Activated CD4-positive, alpha-beta T cell treated with anti-CD3 and anti-CD28 coated beads for 24 hours (primary cell): ENCODE measurements at regions not wholly inside any gene's neighbourhood (a gene's known extent, or its start where the extent isn't known, plus 50 kb on each side); places are given as distances from the start of the nearest gene placed in this dataset.
"Not testable (repeated sequence)": the region's sequence is repeated elsewhere in the genome, so short reads cannot be mapped to it uniquely, and the experiment has no call there.

Experiments
- DNase-seq, 2 donors: peaks; one replicate each; pipeline ENCODE4 v3.0.0-alpha.2; 2020; ENCODE audit warnings: low read depth in 2 of 2

DNA sequence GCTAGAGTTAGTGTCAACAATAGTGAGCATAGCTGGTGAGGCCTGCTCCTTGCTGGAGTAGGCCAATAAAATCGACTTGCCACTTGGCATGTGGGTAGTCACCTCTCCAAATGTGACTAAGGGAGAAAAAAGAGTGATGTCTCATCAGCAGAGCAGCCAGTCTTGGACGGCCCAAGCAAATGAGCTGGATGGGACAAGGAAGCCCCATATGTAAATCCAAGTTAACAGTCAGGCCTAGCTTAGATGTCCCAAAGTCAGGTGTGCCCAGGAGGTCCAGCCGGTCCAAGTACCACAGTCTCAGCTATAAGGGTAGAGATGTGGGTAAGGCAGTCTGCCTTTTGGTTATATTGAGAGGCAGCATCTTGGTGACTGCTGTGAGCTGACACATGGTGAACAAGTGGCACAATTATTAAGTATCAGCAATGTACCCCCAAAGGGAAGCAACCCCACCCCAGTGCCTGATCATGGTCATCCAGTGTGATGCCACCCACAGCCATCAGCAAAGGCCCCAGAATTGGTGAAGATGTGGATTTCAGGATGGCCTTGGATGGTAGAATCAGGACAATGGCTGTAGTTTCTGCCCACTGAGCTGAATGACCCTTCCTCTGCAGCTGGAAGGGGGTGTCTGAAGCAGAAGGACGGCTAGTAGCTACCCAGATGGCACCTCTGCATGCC is 83.4 kb downstream of the TNFRSF13B start:
- DNase-seq = no peak

DNA sequence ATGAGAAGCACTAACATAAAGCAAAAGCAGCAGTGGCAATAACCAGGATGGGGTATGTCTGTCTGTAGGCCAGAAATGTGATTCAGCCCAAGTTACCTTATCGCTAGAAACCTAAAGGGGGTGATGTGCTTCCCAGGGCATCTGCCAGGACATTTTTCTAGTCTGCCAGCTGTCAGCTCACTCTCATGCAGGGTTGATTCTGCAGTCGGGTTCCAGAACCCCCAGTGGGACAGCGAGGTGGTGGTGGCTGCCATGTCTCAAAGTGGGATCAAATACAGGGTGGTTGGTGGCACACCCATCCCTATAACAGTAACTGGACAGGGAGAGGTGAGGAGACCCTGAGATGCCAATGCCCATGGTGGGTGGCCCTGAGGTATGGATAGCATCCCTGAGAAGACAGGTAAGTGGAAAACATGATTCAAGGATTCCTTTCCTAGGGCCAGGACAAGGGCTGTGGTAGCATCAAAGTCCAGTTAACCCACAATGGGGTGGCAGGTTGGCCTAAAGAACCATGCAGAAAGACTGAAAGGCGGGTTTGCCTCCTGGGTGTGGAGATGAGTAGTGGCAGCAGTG is 84.3 kb downstream of the TNFRSF13B start:
- DNase-seq = no peak

DNA sequence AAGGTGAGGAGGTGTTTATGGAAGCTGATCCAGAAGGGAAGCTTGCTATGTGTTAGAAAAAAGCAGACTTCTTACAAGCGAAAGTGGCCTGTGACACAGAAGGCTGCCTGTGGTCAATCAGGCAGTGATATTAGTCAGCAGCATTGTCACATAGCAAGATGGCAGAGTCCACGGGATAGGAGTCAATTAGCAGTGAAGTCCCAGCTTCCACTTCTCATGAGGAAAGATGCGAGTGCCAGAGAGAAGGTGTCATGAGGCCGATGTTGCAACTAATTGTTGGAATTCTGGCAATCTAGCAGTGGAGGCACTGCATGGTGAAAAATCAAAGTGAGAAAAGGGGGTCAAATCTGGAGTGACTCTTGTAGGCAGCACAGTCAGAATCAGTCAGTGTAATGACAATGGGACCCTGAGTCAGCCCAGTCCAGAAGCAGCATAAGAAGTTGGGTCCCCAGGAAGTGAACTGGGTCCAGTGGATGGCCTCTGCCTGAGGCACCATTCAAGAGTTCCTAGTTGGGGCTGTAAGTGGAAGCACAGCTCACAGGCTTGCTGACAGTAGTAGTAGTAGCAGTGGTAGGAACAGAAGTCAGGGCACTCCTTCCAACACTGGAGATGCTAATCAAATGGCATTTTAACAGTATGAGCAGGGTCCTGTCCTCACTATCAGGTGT is 85.1 kb downstream of the TNFRSF13B start:
- no peak for DNase-seq

DNA sequence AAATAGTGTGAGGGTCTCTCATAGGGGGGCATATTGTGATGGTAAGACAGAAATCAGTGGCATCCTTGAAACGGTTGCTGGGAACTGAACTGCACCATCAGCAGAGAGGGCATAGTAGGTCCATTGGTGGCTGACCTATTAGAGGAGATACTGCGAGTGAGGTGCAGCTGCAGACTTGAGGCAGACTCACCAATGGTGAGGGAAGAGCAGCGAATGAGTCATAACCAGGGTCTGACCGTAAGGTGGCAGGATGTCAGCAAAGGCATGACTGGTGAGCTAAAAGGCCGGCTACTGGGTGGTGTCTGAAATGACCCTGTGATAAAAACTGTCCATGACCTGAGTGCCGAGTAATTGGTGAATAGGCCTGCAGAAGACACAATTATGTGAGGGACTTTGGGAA is 86.7 kb downstream of the TNFRSF13B start:
- DNase-seq = not testable (repeated sequence)

DNA sequence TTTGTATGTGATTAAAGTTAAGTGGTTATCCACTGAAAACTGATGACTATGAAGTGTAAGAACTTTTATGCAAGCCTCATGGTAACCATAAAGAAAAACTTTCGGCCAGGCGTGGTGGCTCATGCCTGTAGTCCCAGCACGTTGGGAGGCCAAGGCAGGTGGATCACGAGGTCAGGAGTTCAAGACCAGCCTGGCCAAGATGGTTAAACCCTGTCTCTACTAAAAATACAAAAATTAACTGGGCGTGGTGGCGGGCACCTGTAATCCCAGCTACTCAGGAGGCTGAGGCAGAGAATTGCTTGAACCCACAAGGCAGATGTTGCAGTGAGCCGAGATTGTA is 89.0 kb downstream of the TNFRSF13B start:
- DNase-seq = not testable (repeated sequence)

DNA sequence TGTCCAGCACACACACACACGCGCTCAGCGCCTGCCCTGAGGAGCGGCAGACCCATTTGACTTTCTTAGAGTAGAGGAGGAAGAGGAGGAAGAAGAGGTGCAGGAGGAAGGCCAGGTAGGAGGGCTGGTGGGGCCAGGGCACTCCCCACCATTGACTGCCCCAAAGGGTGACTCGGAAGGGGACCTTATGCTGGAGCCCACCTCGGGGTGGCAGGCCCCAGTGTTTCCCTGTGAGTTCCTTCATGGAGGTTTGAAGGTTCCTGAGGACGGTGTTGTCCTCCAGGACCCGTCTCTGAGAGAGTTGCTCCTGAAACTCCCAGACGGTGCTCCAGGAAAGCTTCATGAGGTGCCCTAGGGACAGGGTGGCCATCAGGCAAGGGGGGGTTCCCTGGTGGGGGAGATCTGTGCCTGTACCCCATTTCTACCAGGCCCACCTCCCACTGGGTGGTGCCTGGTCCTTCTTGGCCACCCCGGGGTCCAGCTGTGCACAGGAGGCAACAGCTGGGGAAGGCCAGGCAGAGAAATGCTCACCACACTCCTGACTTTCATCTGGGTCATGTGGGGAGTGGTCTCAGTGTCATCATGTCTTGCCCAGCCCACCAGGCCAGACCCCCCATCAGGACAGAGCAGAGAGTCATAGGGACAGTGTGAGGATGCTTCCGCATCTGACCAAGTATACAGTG is 89.5 kb downstream of the TNFRSF13B start:
- no peak for DNase-seq

DNA sequence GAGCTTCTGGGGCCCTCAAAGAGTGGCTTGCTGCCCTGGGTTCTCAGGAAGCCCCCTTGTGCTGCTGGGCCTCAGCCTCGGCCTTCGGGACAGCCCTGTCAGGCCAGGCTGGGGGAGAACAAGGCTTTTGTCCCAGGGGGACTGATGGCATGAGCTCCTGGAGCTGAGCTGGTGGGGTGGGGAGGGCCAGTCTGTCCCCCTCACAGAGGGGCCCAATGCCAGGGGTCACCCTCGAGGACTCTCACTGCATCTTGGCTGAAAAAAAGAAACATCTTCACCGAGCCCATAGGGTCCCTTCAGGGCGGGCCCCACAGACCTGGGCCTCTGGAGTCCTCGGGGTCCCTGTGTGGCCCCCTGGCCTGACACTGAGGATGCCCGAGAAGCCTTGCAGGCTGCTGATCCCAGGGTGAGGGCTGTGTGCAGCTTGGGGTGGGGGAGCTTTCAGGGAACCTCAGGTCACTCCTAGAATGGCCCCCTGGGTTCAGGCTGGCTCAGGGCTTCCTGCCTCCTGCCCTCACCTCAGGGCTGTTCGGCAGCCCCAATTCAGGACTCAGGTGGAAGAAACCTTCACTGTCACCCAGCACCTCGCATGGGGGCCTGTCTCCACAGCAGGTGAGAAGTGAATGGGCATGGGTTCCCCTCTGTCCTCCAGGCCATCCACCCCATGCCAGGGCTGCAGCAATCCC is 90.5 kb downstream of the TNFRSF13B start:
- DNase-seq = no peak

DNA sequence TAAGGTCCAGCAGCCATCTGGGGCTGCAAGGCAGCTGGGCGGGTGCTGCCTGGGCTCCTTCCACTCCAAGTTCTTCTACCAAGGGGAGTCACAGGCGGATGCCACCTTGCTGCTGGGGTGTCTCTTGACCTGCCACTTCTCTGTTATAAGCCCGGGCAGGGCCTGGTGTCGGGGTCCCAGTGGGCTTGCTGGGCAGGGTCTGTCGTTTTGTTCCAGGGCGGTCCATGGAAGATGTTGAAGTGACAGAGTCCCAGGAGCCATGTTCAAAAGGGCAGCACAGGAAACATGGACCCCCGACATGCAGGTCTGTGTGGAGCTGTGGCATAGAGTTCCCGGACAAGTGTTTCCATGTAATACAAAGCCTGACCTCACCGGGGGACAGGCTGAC is 91.1 kb downstream of the TNFRSF13B start:
- DNase-seq = no peak

DNA sequence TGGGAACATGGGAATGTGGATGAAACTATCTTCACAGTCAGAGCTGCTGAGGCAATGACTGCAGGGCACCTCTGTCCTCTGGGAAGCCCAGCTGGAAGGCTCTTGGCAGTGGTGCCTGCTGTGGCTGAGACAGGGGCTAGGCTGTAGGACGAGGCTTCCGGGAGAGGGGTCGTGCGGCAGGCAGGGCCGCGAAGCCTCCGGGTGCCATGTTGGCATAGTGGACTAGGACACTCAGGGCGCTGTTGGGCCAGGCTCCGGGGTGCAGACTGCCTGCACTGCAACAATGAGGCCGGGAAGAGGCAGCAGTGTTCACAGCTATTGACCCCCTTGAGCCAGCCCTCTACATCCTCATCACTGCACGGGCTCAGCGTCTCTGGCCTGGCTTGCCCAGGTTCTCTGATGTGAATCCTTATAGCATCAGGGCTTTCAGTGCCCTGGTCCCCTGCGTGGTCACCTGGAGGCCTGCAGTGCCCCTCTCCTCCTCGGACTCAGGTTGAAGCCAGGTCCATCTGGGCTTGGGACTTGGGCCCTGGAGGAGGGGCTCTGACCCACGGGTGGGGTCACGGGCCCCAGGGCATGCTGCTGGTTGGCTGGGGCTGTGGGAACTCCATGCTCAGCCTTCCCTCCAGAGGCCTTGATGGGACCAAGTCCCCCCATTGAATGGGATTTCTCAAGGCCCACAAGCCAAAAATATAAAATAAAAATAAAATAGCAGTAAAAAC is 91.6 kb downstream of the TNFRSF13B start:
- DNase-seq = no peak

DNA sequence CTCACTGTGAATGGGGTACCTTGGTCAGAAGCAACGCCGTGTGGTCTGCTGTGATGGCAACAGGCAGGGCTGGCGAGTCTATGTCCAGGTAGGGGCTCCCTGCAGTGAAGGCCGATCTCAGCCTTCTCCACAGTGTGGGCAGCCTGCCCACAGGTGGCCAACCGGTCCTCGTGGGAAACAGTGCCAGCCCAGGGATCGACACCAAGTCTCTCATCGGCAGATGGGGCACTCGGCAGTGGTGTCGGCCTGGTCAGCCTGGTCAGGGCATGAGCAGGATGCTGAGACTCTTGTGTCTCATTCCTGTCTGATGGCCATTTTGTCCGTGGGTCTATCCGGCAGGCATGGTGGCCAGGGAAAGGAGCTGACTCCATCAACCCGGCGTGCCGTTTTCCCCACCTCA is 92.2 kb downstream of the TNFRSF13B start:
- DNase-seq = no peak

DNA sequence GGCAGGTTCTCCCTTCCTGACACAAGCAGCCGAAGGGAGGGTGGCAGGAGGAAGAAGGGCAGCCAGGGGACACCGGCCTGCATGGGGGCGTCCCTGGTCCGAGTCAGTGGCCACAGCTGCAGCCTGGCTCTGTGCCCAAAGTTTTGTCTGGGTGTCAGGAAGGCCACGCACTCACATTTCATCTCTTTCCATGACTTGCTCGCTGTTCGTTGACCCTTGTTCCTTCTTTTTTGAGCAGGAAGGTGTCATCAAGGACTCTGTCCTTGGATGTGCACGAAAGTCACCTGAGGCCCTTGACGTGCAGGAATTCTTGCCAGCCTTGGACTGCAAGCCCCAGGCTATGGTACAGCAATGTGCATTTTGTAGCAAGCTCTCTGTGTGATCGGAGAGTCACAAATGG is 93.3 kb downstream of the TNFRSF13B start:
- no peak for DNase-seq

DNA sequence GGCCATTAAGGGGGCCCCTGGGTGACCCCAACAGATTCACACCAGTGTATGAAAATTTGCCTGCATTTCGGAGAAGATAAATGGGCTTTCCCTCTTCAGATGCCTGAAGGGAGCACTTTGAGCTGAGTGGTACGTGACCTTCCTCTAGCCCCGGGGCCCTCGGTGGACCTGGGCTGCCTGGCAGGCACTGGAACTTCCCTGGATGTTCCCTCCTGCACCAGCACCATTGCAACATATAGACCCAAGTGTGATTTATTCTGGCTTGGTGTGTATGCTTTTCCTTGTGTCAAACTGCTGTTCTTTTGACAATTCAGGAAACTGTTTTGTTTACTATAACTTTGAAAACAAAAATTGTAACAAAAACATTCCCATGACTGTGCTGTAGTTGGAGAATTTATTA is 93.8 kb downstream of the TNFRSF13B start:
- DNase-seq = no peak

DNA sequence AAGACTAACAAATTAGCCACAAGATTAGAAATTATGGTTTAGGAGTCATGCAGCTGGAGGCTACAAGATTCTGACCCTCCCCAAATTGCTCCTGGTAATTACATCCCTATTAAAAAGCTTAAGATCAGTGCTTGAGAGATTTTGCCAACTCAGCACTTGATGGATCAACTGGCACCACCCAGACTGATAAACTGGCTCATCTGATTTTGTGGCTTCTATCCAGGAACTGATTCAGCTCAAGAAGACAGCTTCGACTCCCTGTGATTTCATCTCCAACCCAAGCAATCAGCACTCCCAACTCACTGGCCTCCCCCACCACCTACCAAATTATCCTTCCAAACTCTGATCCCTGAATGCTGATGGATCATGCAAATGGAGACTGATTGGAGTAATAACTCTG is 94.8 kb downstream of the TNFRSF13B start:
- DNase-seq = no peak

DNA sequence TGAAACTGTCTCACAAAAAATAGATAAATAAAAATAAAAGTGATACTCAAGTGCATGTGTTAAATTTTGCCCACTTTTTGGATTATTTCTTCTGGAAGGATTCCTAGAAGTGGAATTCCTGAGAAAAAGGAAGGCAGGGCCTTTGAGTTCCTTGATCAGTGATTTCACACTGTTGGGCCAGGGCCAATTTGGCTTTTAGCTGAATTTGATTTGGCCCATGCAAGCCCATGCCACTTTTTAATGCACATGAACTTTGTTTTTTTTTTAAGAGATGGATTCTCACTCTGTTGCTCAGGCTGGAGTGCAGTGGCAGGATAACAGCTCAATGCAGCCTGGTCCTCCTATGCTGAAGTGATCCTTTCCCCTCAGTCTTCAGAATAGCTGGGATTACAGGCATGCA is 96.3 kb downstream of the TNFRSF13B start:
- no peak for DNase-seq

DNA sequence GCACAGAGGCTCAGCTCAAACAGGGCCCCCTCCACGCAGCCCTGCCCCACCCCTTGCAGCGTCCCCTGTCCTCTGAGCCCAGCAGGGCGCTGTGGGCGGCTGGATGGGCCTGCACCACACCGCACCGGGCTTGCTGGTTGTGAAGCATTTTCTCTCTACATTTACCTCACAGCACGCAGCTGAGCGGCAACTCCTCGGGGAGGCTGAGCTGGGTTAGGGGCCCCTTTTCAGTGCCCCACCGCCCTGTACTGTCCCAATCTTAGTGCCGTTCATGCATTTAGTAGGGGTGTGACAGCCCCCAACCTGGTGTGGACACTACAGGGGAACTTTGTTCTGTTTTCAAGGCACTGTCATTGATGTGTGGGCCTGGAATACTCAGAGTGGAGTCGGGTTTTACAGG is 97.7 kb downstream of the TNFRSF13B start:
- DNase-seq = not testable (repeated sequence)

DNA sequence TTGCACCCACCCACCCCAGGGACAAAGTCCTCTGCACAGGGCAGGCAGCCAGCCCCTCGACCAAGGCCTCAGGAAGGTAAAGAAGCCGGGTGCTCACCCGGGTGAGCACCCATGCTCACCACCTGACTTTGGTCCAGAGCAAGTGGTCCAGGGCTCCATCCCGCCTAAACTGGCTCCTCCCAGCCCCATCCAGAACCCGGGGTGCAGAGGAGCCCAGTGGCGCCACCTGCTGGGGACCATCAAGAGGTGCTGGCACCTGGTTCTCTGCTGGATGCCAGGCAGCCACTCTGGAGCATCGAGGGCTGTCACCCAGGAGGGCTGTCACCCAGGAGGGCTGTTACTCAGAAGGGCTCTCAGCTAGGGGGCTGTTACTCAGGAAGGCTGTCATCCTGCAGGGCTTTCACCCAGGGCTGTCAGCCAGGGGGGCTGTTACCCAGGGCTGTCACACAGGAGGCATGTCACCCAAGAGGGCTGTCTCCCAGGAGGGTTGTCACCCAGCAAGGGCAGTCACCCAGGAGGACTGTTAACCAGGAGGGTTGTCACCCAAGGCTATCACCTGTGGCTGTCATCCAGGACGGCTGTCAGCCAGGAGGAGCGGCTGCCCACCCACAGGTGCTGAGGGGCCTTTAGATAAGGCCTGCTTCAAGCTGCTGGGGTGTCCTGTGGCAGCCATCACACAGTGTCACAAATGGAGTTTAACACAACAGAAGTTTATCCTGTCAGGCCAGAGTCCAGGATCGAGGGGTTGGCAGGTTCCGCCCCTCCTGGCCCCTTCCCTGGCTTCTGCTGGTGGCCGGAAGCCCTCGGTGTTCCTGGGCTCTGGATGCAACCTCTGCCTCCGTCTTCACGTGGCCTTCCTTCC is 98.5 kb downstream of the TNFRSF13B start:
- DNase-seq = peak; percentile 24 to 40

DNA sequence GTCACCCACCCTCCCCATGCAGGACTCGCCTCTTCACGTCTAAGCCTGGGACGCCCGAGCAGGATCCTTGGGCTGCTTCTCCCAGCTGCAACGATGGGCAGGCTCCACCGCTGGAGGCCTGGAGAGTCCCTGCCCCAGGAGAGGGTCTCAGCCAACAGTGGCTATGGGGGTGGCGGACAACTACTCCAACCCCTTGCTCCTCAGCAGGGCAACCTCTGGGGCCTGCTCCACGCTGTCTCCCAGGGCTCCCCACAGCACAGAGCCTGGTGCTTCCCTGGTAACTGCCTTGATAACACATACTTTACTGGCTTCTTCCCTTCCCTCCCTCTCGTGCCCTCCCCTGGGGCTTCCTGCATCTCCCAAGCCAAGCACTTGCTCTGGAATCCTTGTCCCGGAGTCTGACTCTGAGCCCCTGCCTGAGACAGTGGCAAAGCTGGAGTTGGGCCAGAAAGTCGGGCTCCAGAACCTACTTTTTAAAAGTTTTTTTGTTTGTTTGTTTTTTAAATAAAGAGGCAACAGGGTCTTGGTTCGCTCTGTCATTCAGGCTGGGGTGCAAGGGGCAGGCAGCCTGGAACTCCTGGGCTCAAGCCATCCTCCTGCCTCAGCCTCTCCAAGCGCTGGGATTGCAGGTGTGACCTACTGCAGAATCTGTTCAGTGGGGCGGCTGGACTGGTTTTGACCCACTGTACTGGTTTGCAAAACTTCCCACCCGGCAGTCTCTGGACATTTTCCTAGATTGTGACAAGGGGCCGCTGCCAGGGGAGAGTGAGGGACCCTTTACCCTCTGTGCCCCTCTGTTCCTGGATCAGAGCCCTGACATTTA is 99.4 kb downstream of the TNFRSF13B start:
- no peak for DNase-seq

DNA sequence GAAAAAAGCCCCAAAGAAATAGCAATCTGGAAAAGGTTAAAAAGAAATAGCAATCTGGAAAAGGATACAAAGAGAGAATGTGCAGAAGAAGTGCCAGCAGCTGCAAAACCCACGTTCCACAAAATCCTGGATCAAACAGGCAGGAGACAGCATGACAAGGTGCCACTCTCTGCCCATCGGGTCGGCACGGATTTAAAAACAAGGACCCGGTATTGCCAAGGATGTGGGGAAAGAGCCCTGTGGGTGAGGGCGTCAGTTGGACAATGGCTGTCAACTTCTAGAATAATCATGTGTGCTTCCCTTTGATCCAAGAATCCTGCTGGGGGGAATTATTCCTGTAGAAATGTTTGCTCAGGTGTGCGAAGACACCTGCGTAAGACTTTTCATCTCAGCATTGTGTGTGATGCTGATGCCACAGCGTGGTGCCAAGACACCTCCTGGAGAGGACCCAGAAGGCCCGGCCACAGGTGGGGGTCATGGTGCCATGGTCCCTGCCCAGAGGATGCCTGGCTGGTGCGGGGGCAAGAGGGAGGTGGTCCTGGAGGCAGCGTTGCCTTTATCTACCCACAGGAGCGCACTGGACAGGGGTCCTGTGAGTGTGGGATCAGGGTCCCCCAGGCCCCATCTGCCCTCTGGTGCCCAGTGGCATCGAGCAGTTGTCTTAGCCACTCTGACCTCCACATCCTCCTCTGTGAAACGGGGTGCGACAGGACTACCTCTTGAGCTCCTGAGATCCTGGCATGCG is 100.3 kb downstream of the TNFRSF13B start:
- not testable (repeated sequence) for DNase-seq
